DOHH2 (cell line): ENCODE measurements at regions not wholly inside any gene's neighbourhood (a gene's known extent, or its start where the extent isn't known, plus 50 kb on each side); places are given as distances from the start of the nearest gene placed in this dataset.

Experiments
- CTCF ChIP-seq: fragments of 200-600 bp; sonication (generic); IDR thresholded peaks from one replicate; pipeline ENCODE4 v1.5.1; 2014; ENCODE audit warnings: antibody characterized with exemption, mild to moderate bottlenecking, low read depth, low read length; ENCODE audit not compliant: poor library complexity, severe bottlenecking
- EZH2phosphoT487 ChIP-seq: fragments of 200-600 bp; sonication (generic); IDR thresholded peaks from 2 replicates; pipeline ENCODE4 v1.6.1; 2017; ENCODE audit warnings: borderline replicate concordance, mild to moderate bottlenecking, antibody characterized with exemption, low read length, moderate library complexity, mixed read lengths

DNA sequence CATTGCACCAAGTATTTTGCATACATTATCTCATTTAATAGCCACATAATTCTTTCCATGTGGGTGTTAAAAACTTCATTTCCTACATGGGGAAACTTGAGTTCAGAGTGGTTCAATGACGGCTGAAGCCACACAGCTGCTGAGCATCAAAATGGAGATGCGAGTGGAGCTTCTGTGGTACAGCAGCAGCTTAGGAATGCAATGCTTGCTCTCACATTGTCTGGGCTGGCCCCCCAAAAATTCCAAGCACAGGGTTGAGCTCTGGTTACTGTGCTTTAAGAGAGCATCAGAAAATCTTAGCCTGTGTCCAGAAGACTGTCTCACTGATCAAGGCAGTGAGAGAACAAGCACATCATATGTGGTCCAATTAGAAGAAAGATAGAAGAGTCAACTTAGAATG lies 57.4 kb upstream of the GADL1 start:
- TF ChIP-seq CTCF (no peak), EZH2phosphoT487 (no peak)
